ENCODE measurements at regions not wholly inside any gene's neighbourhood (a gene's known extent, or its start where the extent isn't known, plus 50 kb on each side); places are given as distances from the start of the nearest gene placed in this dataset.

DNA sequence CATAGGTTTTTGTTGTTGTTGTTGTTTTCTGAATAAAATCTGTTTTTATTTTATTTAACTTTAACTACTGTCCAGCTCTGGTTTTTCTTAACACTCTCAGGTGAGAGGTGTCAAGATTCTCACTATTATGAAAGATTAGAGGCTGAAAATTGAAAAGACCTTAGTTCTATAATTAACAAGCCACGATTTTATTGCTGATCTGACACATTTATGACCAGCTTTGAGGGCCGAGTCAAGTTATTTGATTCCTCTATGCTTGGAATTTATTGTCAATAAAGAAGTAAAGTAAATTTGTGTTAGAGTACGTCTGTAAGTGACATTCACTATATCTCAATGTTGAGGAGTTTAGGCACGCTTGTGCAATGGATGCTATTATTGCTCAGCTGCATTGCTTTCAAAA is 808.8 kb downstream of the GALC start:
- TF ChIP-seq RXRB (CRISPR knock-in tag; IDR thresholded peaks at IDR 0.05; ENCODE audit: borderline replicate concordance): no peak
- TF ChIP-seq, protein P1, sequence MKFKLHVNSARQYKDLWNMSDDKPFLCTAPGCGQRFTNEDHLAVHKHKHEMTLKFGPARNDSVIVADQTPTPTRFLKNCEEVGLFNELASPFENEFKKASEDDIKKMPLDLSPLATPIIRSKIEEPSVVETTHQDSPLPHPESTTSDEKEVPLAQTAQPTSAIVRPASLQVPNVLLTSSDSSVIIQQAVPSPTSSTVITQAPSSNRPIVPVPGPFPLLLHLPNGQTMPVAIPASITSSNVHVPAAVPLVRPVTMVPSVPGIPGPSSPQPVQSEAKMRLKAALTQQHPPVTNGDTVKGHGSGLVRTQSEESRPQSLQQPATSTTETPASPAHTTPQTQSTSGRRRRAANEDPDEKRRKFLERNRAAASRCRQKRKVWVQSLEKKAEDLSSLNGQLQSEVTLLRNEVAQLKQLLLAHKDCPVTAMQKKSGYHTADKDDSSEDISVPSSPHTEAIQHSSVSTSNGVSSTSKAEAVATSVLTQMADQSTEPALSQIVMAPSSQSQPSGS (CRISPR knock-in tag; IDR thresholded peaks at IDR 0.05): no peak
- TF ChIP-seq, protein P2, sequence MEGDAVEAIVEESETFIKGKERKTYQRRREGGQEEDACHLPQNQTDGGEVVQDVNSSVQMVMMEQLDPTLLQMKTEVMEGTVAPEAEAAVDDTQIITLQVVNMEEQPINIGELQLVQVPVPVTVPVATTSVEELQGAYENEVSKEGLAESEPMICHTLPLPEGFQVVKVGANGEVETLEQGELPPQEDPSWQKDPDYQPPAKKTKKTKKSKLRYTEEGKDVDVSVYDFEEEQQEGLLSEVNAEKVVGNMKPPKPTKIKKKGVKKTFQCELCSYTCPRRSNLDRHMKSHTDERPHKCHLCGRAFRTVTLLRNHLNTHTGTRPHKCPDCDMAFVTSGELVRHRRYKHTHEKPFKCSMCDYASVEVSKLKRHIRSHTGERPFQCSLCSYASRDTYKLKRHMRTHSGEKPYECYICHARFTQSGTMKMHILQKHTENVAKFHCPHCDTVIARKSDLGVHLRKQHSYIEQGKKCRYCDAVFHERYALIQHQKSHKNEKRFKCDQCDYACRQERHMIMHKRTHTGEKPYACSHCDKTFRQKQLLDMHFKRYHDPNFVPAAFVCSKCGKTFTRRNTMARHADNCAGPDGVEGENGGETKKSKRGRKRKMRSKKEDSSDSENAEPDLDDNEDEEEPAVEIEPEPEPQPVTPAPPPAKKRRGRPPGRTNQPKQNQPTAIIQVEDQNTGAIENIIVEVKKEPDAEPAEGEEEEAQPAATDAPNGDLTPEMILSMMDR (CRISPR knock-in tag; IDR thresholded peaks at IDR 0.05): no peak
- no peak for TF ChIP-seq FOXA1 (IDR thresholded peaks at IDR 0.05)
- TF ChIP-seq FOXA1 (CRISPR knock-in tag; IDR thresholded peaks at IDR 0.05): no peak
- no peak for TF ChIP-seq TARDBP (CRISPR knock-in tag; IDR thresholded peaks at IDR 0.05)
- no peak for TF ChIP-seq ZNF101 (CRISPR knock-in tag; IDR thresholded peaks at IDR 0.05; ENCODE audit: borderline replicate concordance, low read depth)
- TF ChIP-seq TCF7L2 (IDR thresholded peaks at IDR 0.05; ENCODE audit: low read depth, low read length): no peak
- TF ChIP-seq GPN1 (CRISPR knock-in tag; IDR thresholded peaks at IDR 0.05; ENCODE audit: borderline replicate concordance): no peak
